PFSK-1 (cell line): ENCODE measurements at regions not wholly inside any gene's neighbourhood (a gene's known extent, or its start where the extent isn't known, plus 50 kb on each side); places are given as distances from the start of the nearest gene placed in this dataset.

Experiments
- POLR2AphosphoS5 ChIP-seq: IDR thresholded peaks from 2 replicates; pipeline ENCODE4 v1.6.1; 2012; ENCODE audit warnings: low read depth, mild to moderate bottlenecking, control low read depth, low read length, moderate library complexity
- SIN3A ChIP-seq: IDR thresholded peaks from 2 replicates; pipeline ENCODE4 v1.6.1; 2012; ENCODE audit warnings: mild to moderate bottlenecking, low read length, moderate library complexity, borderline replicate concordance; ENCODE audit not compliant: insufficient read depth
- TAF1 ChIP-seq: IDR thresholded peaks from 2 replicates; pipeline ENCODE4 v1.6.1; 2012; ENCODE audit warnings: low read length, control low read depth, borderline replicate concordance; ENCODE audit not compliant: insufficient read depth
- TF ChIP-seq, protein P1 (sequence below), 2 experiments: IDR thresholded peaks; 2 replicates each; pipeline versions ENCODE4 v1.6.1 to v1.8.0; 2011 to 2012; ENCODE audit warnings: low read depth in 2 of 2, low read length in 2 of 2, control low read depth in 1 of 2, inconsistent platforms in 1 of 2, mild to moderate bottlenecking in 1 of 2, moderate library complexity in 1 of 2; ENCODE audit not compliant: insufficient read depth in 1 of 2

DNA sequence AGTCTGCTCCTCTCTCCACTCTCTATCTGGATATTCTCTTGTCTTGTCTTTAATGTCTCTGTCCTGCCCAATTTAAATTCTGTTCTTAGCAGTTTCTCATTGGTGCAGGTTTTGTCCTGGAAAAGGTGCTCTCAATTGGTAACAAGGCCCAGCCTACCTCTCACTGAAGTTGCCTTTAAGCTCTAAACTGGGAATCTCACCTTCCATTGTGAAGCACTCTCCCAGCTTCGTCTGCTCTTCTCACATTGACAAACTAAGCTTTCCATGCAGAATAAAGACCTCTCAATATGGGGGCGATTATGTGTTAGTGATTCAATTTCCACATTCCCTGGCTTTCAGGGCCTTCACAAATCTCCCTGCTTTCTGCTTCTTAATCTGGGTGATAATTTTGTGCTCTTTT is 1712.2 kb downstream of the GRIK2 start:
- no peak for TF ChIP-seq POLR2AphosphoS5
- TF ChIP-seq, protein P1, sequence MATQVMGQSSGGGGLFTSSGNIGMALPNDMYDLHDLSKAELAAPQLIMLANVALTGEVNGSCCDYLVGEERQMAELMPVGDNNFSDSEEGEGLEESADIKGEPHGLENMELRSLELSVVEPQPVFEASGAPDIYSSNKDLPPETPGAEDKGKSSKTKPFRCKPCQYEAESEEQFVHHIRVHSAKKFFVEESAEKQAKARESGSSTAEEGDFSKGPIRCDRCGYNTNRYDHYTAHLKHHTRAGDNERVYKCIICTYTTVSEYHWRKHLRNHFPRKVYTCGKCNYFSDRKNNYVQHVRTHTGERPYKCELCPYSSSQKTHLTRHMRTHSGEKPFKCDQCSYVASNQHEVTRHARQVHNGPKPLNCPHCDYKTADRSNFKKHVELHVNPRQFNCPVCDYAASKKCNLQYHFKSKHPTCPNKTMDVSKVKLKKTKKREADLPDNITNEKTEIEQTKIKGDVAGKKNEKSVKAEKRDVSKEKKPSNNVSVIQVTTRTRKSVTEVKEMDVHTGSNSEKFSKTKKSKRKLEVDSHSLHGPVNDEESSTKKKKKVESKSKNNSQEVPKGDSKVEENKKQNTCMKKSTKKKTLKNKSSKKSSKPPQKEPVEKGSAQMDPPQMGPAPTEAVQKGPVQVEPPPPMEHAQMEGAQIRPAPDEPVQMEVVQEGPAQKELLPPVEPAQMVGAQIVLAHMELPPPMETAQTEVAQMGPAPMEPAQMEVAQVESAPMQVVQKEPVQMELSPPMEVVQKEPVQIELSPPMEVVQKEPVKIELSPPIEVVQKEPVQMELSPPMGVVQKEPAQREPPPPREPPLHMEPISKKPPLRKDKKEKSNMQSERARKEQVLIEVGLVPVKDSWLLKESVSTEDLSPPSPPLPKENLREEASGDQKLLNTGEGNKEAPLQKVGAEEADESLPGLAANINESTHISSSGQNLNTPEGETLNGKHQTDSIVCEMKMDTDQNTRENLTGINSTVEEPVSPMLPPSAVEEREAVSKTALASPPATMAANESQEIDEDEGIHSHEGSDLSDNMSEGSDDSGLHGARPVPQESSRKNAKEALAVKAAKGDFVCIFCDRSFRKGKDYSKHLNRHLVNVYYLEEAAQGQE (IDR thresholded peaks at IDR 0.05; ENCODE audit: insufficient read depth in 1 of 2, low read depth in 2 of 2, low read length in 2 of 2), result no peak
- TF ChIP-seq SIN3A, result no peak
- no peak for TF ChIP-seq TAF1
